ENCODE measurements at regions not wholly inside any gene's neighbourhood (a gene's known extent, or its start where the extent isn't known, plus 50 kb on each side); places are given as distances from the start of the nearest gene placed in this dataset.

DNA sequence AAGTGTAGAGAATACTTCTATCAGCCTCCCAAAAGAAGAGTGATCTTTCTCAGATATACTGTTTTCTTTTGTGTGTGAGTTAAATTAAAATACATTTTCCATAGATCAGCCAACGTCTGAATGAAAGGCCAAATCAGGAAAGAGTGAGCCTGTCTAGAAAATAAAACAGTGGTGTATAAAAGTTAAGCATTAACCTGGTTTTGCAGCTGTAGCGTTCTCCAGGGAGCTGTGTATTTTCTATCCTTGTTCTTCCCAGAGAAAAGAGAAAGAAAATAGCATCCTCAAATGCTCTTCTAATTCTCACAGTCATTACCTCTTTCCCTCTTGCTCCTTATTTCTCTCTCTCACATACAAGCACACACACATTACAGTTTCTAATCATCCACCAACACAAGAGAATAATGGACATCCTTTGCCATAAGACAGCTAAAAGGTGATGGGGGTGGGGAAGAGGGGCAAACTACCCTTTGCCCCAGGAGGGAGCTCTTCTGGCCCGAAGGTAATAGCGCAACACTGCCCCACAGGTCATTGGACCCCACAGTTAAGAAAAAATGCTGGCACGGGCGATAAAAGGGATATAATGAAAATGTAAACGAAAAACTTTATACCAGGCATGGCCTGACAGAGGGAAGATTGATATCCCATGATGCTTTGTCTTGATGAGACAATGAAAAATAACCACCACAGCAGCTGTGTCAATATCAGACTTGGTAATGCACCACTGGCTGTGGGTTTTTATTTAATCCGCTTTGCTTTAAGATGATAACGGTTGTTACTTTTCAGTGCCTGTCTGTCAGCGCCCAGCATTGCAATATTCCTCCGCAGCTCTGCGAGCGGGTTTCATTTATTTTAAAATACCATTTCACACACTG lies 150.3 kb downstream of the NUF2 start (continued):
- TF ChIP-seq XRCC3 (IDR thresholded peaks at IDR 0.05) (no peak), ZNF124 (CRISPR knock-in tag; IDR thresholded peaks at IDR 0.05) (no peak)
- TF ChIP-seq, protein P1, sequence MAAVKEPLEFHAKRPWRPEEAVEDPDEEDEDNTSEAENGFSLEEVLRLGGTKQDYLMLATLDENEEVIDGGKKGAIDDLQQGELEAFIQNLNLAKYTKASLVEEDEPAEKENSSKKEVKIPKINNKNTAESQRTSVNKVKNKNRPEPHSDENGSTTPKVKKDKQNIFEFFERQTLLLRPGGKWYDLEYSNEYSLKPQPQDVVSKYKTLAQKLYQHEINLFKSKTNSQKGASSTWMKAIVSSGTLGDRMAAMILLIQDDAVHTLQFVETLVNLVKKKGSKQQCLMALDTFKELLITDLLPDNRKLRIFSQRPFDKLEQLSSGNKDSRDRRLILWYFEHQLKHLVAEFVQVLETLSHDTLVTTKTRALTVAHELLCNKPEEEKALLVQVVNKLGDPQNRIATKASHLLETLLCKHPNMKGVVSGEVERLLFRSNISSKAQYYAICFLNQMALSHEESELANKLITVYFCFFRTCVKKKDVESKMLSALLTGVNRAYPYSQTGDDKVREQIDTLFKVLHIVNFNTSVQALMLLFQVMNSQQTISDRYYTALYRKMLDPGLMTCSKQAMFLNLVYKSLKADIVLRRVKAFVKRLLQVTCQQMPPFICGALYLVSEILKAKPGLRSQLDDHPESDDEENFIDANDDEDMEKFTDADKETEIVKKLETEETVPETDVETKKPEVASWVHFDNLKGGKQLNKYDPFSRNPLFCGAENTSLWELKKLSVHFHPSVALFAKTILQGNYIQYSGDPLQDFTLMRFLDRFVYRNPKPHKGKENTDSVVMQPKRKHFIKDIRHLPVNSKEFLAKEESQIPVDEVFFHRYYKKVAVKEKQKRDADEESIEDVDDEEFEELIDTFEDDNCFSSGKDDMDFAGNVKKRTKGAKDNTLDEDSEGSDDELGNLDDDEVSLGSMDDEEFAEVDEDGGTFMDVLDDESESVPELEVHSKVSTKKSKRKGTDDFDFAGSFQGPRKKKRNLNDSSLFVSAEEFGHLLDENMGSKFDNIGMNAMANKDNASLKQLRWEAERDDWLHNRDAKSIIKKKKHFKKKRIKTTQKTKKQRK (IDR thresholded peaks at IDR 0.05; ENCODE audit: borderline replicate concordance, low read depth, low read length), result no peak

DNA sequence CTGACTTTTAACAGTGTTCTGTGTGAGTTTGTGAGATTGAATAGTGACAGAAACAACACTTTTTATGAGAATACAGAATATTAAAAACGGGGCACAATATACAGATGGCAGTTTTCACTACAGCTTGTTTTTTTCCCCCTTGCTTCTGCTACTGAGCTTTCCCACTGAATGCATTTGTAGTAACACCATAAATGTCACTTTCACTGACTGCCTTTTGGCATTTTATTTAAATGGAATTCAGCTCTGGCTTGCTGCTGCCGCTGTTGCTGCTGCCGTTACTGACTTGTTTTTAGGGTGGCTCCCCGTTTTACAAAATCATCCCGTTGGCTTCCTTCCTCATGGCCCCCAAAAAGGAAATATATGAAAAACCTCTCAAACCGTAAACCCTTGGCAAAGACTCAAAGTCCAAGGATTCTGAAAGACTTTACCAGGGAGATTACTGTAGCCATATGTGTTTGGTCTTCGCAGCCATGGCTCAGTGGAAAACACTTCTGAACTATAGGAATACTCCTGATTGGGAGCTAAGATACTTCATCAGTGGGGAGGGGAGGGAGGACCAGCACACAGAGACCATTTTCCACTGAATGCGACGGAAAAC lies 151.0 kb downstream of the NUF2 start:
- Histone ChIP-seq H3K36me3 (ENCODE audit: control insufficient read depth, insufficient read depth, low read length) (no peaks in the 10 kb centered on the region), H3K4me2 (ENCODE audit: insufficient read depth, low read length) (no peak overlapping the region), H3K9me1 (ENCODE audit: control insufficient read depth, insufficient read depth, low read length) (no peaks in the 10 kb centered on the region), H3K27ac (ENCODE audit: extremely low read depth, low read depth, low read length) (no peak overlapping the region), H3K4me3 (no peak overlapping the region), H4K20me1 (replicated peaks; ENCODE audit: control insufficient read depth, insufficient read depth, low read length) (no peaks in the 10 kb centered on the region), H3K9ac (ENCODE audit: insufficient read depth in 1 of 2, low read depth in 2 of 2, low read length in 2 of 2) (no peak overlapping the region), H3K9me3 (replicated peaks; ENCODE audit: control insufficient read depth, insufficient read depth, low read depth, low read length) (no peaks in the 10 kb centered on the region), H3K4me1 (replicated peaks in 1 of 2; ENCODE audit: control insufficient read depth in 2 of 2, insufficient read depth in 2 of 2, low read length in 2 of 2) (no peaks in the 10 kb centered on the region), H3K27me3 (ENCODE audit: control insufficient read depth in 2 of 2, insufficient read depth in 2 of 2, low read length in 2 of 2) (no peaks in the 10 kb centered on the region), H2AFZ (ENCODE audit: low read depth, low read length) (no peak overlapping the region), H3K79me2 (ENCODE audit: control insufficient read depth, insufficient read depth, low read length) (no peaks in the 10 kb centered on the region)
- POLR2A ChIA-PET, result interaction anchor here (0.7 kb wide), 1 partner anchor 28 kb away, joined by 3 read pairs; no protein-coding TSS in a partner anchor
- no peak for FAIRE-seq
- in situ Hi-C loops (cut with MboI), result no loop called here
- 0% methylated on average over 9 of the region's 9 CpGs for WGBS (ENCODE audit: insufficient coverage, low coverage, missing lambda C conversion rate)
- TF ChIP-seq, protein P2, sequence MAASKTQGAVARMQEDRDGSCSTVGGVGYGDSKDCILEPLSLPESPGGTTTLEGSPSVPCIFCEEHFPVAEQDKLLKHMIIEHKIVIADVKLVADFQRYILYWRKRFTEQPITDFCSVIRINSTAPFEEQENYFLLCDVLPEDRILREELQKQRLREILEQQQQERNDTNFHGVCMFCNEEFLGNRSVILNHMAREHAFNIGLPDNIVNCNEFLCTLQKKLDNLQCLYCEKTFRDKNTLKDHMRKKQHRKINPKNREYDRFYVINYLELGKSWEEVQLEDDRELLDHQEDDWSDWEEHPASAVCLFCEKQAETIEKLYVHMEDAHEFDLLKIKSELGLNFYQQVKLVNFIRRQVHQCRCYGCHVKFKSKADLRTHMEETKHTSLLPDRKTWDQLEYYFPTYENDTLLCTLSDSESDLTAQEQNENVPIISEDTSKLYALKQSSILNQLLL (CRISPR knock-in tag; IDR thresholded peaks at IDR 0.05; ENCODE audit: borderline replicate concordance), result no peak
- intact Hi-C loops (cut with micrococcal nuclease), result no loop called here
- ATAC-seq, result no peak
- no TSS peak for BruUV-seq (replicated peaks)
- CTCF ChIA-PET (ENCODE audit: low intra/inter-chr PET ratio), result no interaction called here
- no peak for DNase-seq (ENCODE audit: extremely low read depth in 1 of 4, low spot score in 3 of 4)

All from K562 (cell line).